Renal pelvis (tissue), 1 donor: ENCODE measurements at regions not wholly inside any gene's neighbourhood (a gene's known extent, or its start where the extent isn't known, plus 50 kb on each side); places are given as distances from the start of the nearest gene placed in this dataset.

Experiments used
- DNase-seq: peaks from one replicate; pipeline ENCODE4 v3.0.0-alpha.2; 2013

GRCh38 chrX:13266641-13267345 is 53.1 kb downstream of the ATXN3L start:
- no peak for DNase-seq

GRCh38 chrX:13265549-13266132 is 54.2 kb downstream of the ATXN3L start:
- DNase-seq, result no peak

- DNase-seq, result no peak
Measured at GRCh38 chrX:13265111-13265510, 54.7 kb downstream of the ATXN3L start.

GRCh38 chrX:13263560-13264251 is 56.1 kb downstream of the ATXN3L start:
- DNase-seq, result no peak

- no peak for DNase-seq
Measured at GRCh38 chrX:13261348-13261747, 58.5 kb downstream of the ATXN3L start.

GRCh38 chrX:13260598-13260997 is 59.3 kb downstream of the ATXN3L start:
- no peak for DNase-seq

- DNase-seq, result no peak
Measured at GRCh38 chrX:13258725-13259124, 61.1 kb downstream of the ATXN3L start.

- DNase-seq, result no peak
Measured at GRCh38 chrX:13258052-13258444, 61.8 kb downstream of the ATXN3L start.

GRCh38 chrX:13257223-13258051 is 62.4 kb downstream of the ATXN3L start:
- DNase-seq, result no peak

GRCh38 chrX:13256603-13257002 is 63.2 kb downstream of the ATXN3L start:
- DNase-seq, result no peak

GRCh38 chrX:13254870-13255269 is 65.0 kb downstream of the ATXN3L start:
- no peak for DNase-seq

- DNase-seq, result no peak
Measured at GRCh38 chrX:13254076-13254785, 65.6 kb downstream of the ATXN3L start.

- no peak for DNase-seq
Measured at GRCh38 chrX:13253223-13253622, 66.6 kb downstream of the ATXN3L start.

- no peak for DNase-seq
Measured at GRCh38 chrX:13252726-13253125, 67.1 kb downstream of the ATXN3L start.

- DNase-seq, result no peak
Measured at GRCh38 chrX:13250826-13251580, 68.8 kb downstream of the ATXN3L start.

GRCh38 chrX:13248867-13249486 is 70.9 kb downstream of the ATXN3L start:
- DNase-seq, result no peak

- no peak for DNase-seq
Measured at GRCh38 chrX:13239272-13239671, 80.6 kb downstream of the ATXN3L start.

- DNase-seq, result no peak
Measured at GRCh38 chrX:13235930-13236329, 83.9 kb downstream of the ATXN3L start.

- no peak for DNase-seq
Measured at GRCh38 chrX:13232484-13232883, 87.4 kb downstream of the ATXN3L start.

- DNase-seq, result no peak
Measured at GRCh38 chrX:13226214-13226613, 93.6 kb downstream of the ATXN3L start.
